ENCODE measurements at regions not wholly inside any gene's neighbourhood (a gene's known extent, or its start where the extent isn't known, plus 50 kb on each side); places are given as distances from the start of the nearest gene placed in this dataset.
"Not testable (repeated sequence)": the region's sequence is repeated elsewhere in the genome, so short reads cannot be mapped to it uniquely, and the experiment has no call there.

GRCh38 chr4:28312497-28312896, 1451.9 kb downstream of the STIM2 start:
- not testable (repeated sequence) for H2BK15ac ChIP-seq (replicated peaks; ENCODE audit: low read depth); H4K5ac ChIP-seq (ENCODE audit: low read length); H2AK5ac ChIP-seq (ENCODE audit: low read length); H4K8ac ChIP-seq (ENCODE audit: low read depth, low read length); H2BK5ac ChIP-seq (ENCODE audit: low read length); H3K79me1 ChIP-seq (ENCODE audit: low read length); H3K79me2 ChIP-seq (ENCODE audit: control insufficient read depth, insufficient read depth, low read length); H3K36me3 ChIP-seq (ENCODE audit: control insufficient read depth, insufficient read depth, low read length); H3K27ac ChIP-seq (ENCODE audit: low read depth, low read length); H3K23ac ChIP-seq (ENCODE audit: low read length); H3K56ac ChIP-seq (ENCODE audit: low read length); H3K4me2 ChIP-seq (ENCODE audit: low read length); H3K4me3 ChIP-seq (ENCODE audit: low read length); H2BK120ac ChIP-seq (ENCODE audit: low read depth, low read length); H3K27me3 ChIP-seq (ENCODE audit: insufficient read depth, low read length, poor library complexity); H3K4me1 ChIP-seq (ENCODE audit: control insufficient read depth, low read depth, low read length); DNase-seq; H3K18ac ChIP-seq (ENCODE audit: low read length); H3K9ac ChIP-seq (ENCODE audit: low read length); H3K4ac ChIP-seq (ENCODE audit: low read depth, low read length)
- WGBS (ENCODE audit: extremely low coverage, insufficient coverage, low lambda C conversion rate) = no CpG with 5 or more reads among the region's 11 CpGs

- WGBS (ENCODE audit: extremely low coverage, insufficient coverage, low lambda C conversion rate) = no CpG with 5 or more reads among the region's 2 CpGs
- Histone ChIP-seq H3K4me2 (ENCODE audit: low read length) (no peak overlapping the region), H3K18ac (ENCODE audit: low read length) (no peak overlapping the region), H4K8ac (ENCODE audit: low read depth, low read length) (no peak overlapping the region), H3K36me3 (ENCODE audit: control insufficient read depth, insufficient read depth, low read length) (no peaks in the 10 kb centered on the region), H3K4ac (ENCODE audit: low read depth, low read length) (no peak overlapping the region), H3K9ac (ENCODE audit: low read length) (no peak overlapping the region), H2BK5ac (ENCODE audit: low read length) (no peak overlapping the region), H2BK120ac (ENCODE audit: low read depth, low read length) (no peak overlapping the region), H3K79me2 (ENCODE audit: control insufficient read depth, insufficient read depth, low read length) (no peaks in the 10 kb centered on the region), H3K4me1 (ENCODE audit: control insufficient read depth, low read depth, low read length) (no peaks in the 10 kb centered on the region), H3K27ac (ENCODE audit: low read depth, low read length) (no peak overlapping the region), H3K4me3 (ENCODE audit: low read length) (no peak overlapping the region), H2BK15ac (replicated peaks; ENCODE audit: low read depth) (no peak overlapping the region), H3K79me1 (ENCODE audit: low read length) (no peaks in the 10 kb centered on the region), H2AK5ac (ENCODE audit: low read length) (no peak overlapping the region), H3K23ac (ENCODE audit: low read length) (no peak overlapping the region), H3K56ac (ENCODE audit: low read length) (no peak overlapping the region), H3K27me3 (ENCODE audit: insufficient read depth, low read length, poor library complexity) (no peaks in the 10 kb centered on the region), H4K5ac (ENCODE audit: low read length) (no peak overlapping the region)
- no peak for DNase-seq
Observed at GRCh38 chr4:28313729-28314713, 1453.4 kb downstream of the STIM2 start.

GRCh38 chr4:28317221-28317620, 1456.6 kb downstream of the STIM2 start:
- H2AK5ac ChIP-seq (ENCODE audit: low read length) = no peak overlapping the region

GRCh38 chr4:28334249-28334648, 1473.6 kb downstream of the STIM2 start:
- H2BK5ac ChIP-seq (ENCODE audit: low read length) = no peak overlapping the region
- no peak for DNase-seq
- H2AK5ac ChIP-seq (ENCODE audit: low read length) = no peak overlapping the region
- H3K27me3 ChIP-seq (ENCODE audit: insufficient read depth, low read length, poor library complexity) = no peaks in the 10 kb centered on the region
- no peak overlapping the region for H3K56ac ChIP-seq (ENCODE audit: low read length)
- no CpG with 5 or more reads among the region's 3 CpGs for WGBS (ENCODE audit: extremely low coverage, insufficient coverage, low lambda C conversion rate)
- no peak overlapping the region for H3K27ac ChIP-seq (ENCODE audit: low read depth, low read length)
- no peak overlapping the region for H3K23ac ChIP-seq (ENCODE audit: low read length)
- no peak overlapping the region for H4K5ac ChIP-seq (ENCODE audit: low read length)
- H3K36me3 ChIP-seq (ENCODE audit: control insufficient read depth, insufficient read depth, low read length) = no peaks in the 10 kb centered on the region
- no peaks in the 10 kb centered on the region for H3K79me2 ChIP-seq (ENCODE audit: control insufficient read depth, insufficient read depth, low read length)
- no peak overlapping the region for H2BK120ac ChIP-seq (ENCODE audit: low read depth, low read length)
- no peak overlapping the region for H4K8ac ChIP-seq (ENCODE audit: low read depth, low read length)
- no peak overlapping the region for H3K9ac ChIP-seq (ENCODE audit: low read length)
- no peak overlapping the region for H2BK15ac ChIP-seq (replicated peaks; ENCODE audit: low read depth)
- no peaks in the 10 kb centered on the region for H3K79me1 ChIP-seq (ENCODE audit: low read length)
- H3K18ac ChIP-seq (ENCODE audit: low read length) = no peak overlapping the region
- no peak overlapping the region for H3K4me3 ChIP-seq (ENCODE audit: low read length)
- H3K4ac ChIP-seq (ENCODE audit: low read depth, low read length) = no peak overlapping the region
- H3K4me1 ChIP-seq (ENCODE audit: control insufficient read depth, low read depth, low read length) = no peaks in the 10 kb centered on the region
- no peak overlapping the region for H3K4me2 ChIP-seq (ENCODE audit: low read length)

More at GRCh38 chr4:28317221-28317620, 1456.6 kb downstream of the STIM2 start:
- Histone ChIP-seq H3K18ac (ENCODE audit: low read length) (no peak overlapping the region), H3K4ac (ENCODE audit: low read depth, low read length) (no peak overlapping the region), H2BK120ac (ENCODE audit: low read depth, low read length) (no peak overlapping the region), H2BK5ac (ENCODE audit: low read length) (no peak overlapping the region), H3K23ac (ENCODE audit: low read length) (no peak overlapping the region), H3K4me3 (ENCODE audit: low read length) (no peak overlapping the region), H3K9ac (ENCODE audit: low read length) (no peak overlapping the region), H3K79me2 (ENCODE audit: control insufficient read depth, insufficient read depth, low read length) (no peaks in the 10 kb centered on the region), H3K4me1 (ENCODE audit: control insufficient read depth, low read depth, low read length) (no peaks in the 10 kb centered on the region), H2BK15ac (replicated peaks; ENCODE audit: low read depth) (no peak overlapping the region), H3K79me1 (ENCODE audit: low read length) (no peaks in the 10 kb centered on the region), H3K4me2 (ENCODE audit: low read length) (no peak overlapping the region), H4K8ac (ENCODE audit: low read depth, low read length) (no peak overlapping the region), H3K27ac (ENCODE audit: low read depth, low read length) (no peak overlapping the region), H3K27me3 (ENCODE audit: insufficient read depth, low read length, poor library complexity) (no peaks in the 10 kb centered on the region), H3K36me3 (ENCODE audit: control insufficient read depth, insufficient read depth, low read length) (no peaks in the 10 kb centered on the region), H3K56ac (ENCODE audit: low read length) (no peak overlapping the region), H4K5ac (ENCODE audit: low read length) (no peak overlapping the region)
- WGBS (ENCODE audit: extremely low coverage, insufficient coverage, low lambda C conversion rate) = no CpG with 5 or more reads among the region's 2 CpGs
- no peak for DNase-seq

- Histone ChIP-seq H3K79me1 (ENCODE audit: low read length) (no peaks in the 10 kb centered on the region), H3K56ac (ENCODE audit: low read length) (no peak overlapping the region), H3K23ac (ENCODE audit: low read length) (no peak overlapping the region), H3K79me2 (ENCODE audit: control insufficient read depth, insufficient read depth, low read length) (no peaks in the 10 kb centered on the region), H2AK5ac (ENCODE audit: low read length) (no peak overlapping the region), H3K9ac (ENCODE audit: low read length) (no peak overlapping the region), H3K4me3 (ENCODE audit: low read length) (no peak overlapping the region), H3K27me3 (ENCODE audit: insufficient read depth, low read length, poor library complexity) (no peaks in the 10 kb centered on the region), H4K5ac (ENCODE audit: low read length) (no peak overlapping the region), H3K4ac (ENCODE audit: low read depth, low read length) (no peak overlapping the region), H3K18ac (ENCODE audit: low read length) (no peak overlapping the region), H2BK5ac (ENCODE audit: low read length) (no peak overlapping the region), H2BK15ac (replicated peaks; ENCODE audit: low read depth) (no peak overlapping the region), H3K4me1 (ENCODE audit: control insufficient read depth, low read depth, low read length) (no peaks in the 10 kb centered on the region), H3K36me3 (ENCODE audit: control insufficient read depth, insufficient read depth, low read length) (no peaks in the 10 kb centered on the region), H4K8ac (ENCODE audit: low read depth, low read length) (no peak overlapping the region), H3K27ac (ENCODE audit: low read depth, low read length) (no peak overlapping the region), H2BK120ac (ENCODE audit: low read depth, low read length) (no peak overlapping the region), H3K4me2 (ENCODE audit: low read length) (no peak overlapping the region)
- no CpG with 5 or more reads among the region's 2 CpGs for WGBS (ENCODE audit: extremely low coverage, insufficient coverage, low lambda C conversion rate)
- no peak for DNase-seq
Observed at GRCh38 chr4:28341784-28342183, 1481.1 kb downstream of the STIM2 start.

- no peak overlapping the region for H3K18ac ChIP-seq (ENCODE audit: low read length)
- no peak overlapping the region for H2BK5ac ChIP-seq (ENCODE audit: low read length)
- no peak overlapping the region for H3K4me3 ChIP-seq (ENCODE audit: low read length)
- H3K4me1 ChIP-seq (ENCODE audit: control insufficient read depth, low read depth, low read length) = no peaks in the 10 kb centered on the region
- no peaks in the 10 kb centered on the region for H3K36me3 ChIP-seq (ENCODE audit: control insufficient read depth, insufficient read depth, low read length)
- no peak overlapping the region for H2BK120ac ChIP-seq (ENCODE audit: low read depth, low read length)
- H3K79me1 ChIP-seq (ENCODE audit: low read length) = no peaks in the 10 kb centered on the region
- no peak overlapping the region for H3K4me2 ChIP-seq (ENCODE audit: low read length)
- no peak overlapping the region for H3K56ac ChIP-seq (ENCODE audit: low read length)
- H4K8ac ChIP-seq (ENCODE audit: low read depth, low read length) = no peak overlapping the region
- H2BK15ac ChIP-seq (replicated peaks; ENCODE audit: low read depth) = no peak overlapping the region
- no peak for DNase-seq
- no peak overlapping the region for H3K23ac ChIP-seq (ENCODE audit: low read length)
- H3K79me2 ChIP-seq (ENCODE audit: control insufficient read depth, insufficient read depth, low read length) = no peaks in the 10 kb centered on the region
- no peak overlapping the region for H3K9ac ChIP-seq (ENCODE audit: low read length)
- no peaks in the 10 kb centered on the region for H3K27me3 ChIP-seq (ENCODE audit: insufficient read depth, low read length, poor library complexity)
- no peak overlapping the region for H2AK5ac ChIP-seq (ENCODE audit: low read length)
- H3K27ac ChIP-seq (ENCODE audit: low read depth, low read length) = no peak overlapping the region
- no peak overlapping the region for H4K5ac ChIP-seq (ENCODE audit: low read length)
- no peak overlapping the region for H3K4ac ChIP-seq (ENCODE audit: low read depth, low read length)
Observed at GRCh38 chr4:28350485-28350884, 1489.8 kb downstream of the STIM2 start.

Measured in mesendoderm (in vitro differentiated cells).